NCI-H1436 treated with DMSO at 0.1 percent for 48 hours (cell line): ENCODE measurements at regions not wholly inside any gene's neighbourhood (a gene's known extent, or its start where the extent isn't known, plus 50 kb on each side); places are given as distances from the start of the nearest gene placed in this dataset.

ENCODE experiments used
- DNase-seq: peaks from one replicate; lab custom pipeline; 2025; lab: John Stamatoyannopoulos, UW

DNA sequence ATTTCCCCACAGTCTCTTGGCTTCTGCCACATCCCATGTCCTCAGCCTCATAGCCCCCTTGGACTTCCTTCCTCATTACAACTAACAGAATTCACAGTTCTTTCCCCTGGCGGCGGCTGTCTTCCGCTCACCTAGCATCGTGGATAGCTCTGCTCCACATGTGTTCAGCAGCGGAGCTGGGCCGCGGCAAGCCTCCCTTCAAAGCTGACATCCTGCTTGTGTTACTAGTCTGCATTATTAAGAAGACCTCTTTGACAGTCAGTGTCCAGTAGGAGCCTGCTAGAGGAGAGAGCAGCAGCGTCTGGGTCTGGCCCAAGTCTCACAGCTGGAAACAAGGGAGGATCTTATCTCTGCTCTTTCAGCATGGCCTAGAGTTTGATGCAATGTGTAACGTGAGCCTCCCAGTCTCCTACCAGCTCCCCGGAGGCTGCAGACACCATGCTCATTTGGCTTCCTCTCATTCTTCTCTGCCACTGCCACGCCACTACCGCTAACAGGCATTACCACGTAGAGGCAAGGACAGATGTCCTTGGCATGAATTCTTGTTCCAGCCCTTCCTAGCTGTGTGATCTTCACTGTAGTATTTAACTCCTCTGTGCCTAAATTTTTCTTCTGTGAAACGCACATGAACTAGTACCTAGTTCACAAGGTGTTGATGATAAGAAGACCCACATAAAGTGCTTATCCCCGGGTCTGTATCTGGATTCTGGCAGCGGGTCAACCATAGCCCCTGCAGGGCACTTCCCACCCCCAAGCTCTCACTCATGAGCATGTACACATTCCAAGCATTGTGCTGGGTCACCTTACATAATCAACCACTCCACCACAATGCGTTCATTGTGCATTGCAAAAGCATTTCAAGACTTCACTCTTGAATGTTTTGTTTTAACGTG lies 107.1 kb upstream of the BACH2 start:
- no peak for DNase-seq

GRCh38 chr6:90402831-90403192 lies 106.2 kb upstream of the BACH2 start:
- no peak for DNase-seq

DNA sequence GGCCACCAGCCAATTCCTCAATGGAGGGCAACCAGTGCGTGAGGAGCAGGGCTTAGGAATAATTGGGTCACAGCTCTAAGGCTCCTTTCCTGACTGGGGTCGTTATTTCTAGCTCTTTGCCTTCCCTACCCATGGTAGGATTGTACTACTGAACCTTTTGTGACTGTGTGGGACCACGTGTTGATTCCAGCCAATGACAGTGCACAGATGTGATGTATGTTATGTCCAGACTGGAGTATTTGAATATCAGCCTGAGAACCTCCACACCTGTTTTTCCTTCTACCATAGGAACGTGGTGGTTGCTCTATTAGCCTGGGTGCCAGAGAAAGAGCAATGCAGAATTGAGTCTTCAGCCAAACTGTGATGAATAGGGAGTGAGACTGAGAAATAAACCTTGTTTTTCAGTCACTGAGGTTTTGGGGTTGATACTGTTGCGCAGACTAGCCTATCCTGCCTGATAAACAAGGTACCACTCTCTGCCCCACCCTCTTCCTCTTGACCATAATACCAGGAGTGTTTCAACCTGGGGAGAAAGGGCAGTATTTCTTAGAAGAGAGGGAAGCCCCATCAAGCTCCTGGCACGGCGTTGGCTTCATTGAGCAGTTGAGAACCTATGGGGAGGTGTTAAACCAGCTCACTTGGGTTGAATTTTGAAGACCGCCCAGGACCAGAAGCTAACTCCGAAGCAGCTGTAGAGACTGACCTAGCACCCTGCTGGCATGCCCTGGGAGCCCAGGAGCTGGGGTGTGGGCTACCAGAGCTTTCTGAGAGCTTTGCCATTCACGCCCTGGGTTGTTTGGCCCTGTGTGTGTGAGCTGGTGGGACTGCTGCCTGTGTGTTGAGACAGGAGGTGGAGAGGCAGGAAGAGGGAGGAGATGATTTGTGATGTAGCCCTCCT lies 105.5 kb upstream of the BACH2 start:
- DNase-seq = no peak

- DNase-seq = no peak
Measured at GRCh38 chr6:90399970-90400369, 103.3 kb upstream of the BACH2 start.

DNA sequence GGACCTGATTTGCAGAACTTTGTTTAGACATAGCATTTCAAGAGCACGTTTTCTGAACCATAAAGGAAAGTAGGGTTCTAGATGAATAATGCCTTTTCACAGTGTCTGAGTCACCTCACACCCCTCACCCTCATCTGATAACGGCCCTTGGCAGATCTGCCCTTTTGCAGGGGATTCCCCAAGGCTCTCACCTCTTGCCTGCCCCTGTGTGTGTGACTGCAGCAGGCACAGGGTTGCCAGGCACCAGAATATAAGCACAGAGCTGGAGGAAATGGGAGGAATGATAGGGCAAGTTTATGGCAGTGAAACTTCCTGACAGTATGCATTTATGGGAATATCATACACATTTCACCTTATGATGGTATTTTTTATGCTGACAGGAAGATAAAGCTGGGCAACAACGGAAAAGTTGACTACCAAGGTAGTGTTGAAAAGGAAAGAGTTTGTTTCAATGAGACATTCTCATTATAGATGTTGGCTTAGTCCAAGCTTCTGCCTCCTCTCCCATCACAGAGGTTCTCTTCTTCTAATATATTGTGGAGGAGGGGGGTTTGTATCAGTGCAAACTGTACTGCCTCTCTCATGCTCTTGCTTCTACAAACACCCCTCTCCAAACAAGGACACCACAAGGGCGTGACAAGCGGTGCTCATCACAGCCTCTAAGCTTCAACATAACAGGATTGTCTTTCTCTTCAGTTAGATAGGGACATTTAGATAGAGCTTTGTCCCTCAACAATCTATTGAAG lies 101.5 kb upstream of the BACH2 start:
- DNase-seq = no peak

DNA sequence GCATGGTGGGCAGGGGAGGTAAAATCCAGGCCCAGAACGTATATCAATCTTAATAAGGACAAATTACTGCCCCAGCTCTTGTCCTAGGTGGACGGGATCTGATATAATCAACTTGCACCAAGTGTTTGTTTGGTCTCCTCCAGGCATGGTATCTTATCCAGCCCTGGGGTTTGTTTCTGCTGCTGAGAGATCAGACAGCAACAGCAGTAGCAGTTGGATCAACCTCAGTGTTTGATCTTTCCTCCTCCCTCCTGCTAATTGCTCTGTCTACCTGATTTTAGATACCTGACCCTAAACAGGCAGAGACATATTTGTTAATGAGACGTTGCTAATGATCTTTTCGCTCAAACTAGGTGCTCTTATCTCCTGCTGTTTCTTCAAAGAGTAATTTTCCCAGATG lies 100.4 kb upstream of the BACH2 start:
- DNase-seq = no peak

- no peak for DNase-seq
Measured at GRCh38 chr6:90393232-90393884, 96.7 kb upstream of the BACH2 start.

GRCh38 chr6:90390379-90390778 lies 93.7 kb upstream of the BACH2 start:
- DNase-seq = no peak

DNA sequence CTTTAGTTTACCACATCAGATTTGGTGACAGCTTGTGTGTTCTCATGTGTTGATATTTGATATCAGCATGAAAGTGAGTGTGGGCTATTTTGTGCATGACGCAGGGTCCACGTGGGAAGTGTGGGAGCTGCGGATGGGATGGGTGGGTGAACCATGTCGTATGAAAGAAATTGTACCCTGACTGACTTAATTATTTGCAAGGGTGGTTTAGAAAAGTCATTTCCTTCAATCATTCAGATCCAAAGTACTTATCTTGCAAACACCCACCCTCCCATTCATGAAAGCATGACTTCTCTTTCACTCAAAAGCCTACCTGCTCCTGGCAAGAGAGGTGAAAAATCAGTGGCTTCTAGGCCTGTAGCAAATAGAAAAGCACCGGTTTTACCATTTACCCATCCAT lies 91.8 kb upstream of the BACH2 start:
- DNase-seq = no peak

GRCh38 chr6:90387826-90388225 lies 91.2 kb upstream of the BACH2 start:
- no peak for DNase-seq

- DNase-seq = no peak
Measured at GRCh38 chr6:90387383-90387775, 90.7 kb upstream of the BACH2 start.

GRCh38 chr6:90386399-90387382 lies 90.0 kb upstream of the BACH2 start:
- DNase-seq = no peak

- DNase-seq = no peak
Measured at GRCh38 chr6:90385759-90386313, 89.2 kb upstream of the BACH2 start.

GRCh38 chr6:90384720-90385119 lies 88.1 kb upstream of the BACH2 start:
- DNase-seq = no peak

DNA sequence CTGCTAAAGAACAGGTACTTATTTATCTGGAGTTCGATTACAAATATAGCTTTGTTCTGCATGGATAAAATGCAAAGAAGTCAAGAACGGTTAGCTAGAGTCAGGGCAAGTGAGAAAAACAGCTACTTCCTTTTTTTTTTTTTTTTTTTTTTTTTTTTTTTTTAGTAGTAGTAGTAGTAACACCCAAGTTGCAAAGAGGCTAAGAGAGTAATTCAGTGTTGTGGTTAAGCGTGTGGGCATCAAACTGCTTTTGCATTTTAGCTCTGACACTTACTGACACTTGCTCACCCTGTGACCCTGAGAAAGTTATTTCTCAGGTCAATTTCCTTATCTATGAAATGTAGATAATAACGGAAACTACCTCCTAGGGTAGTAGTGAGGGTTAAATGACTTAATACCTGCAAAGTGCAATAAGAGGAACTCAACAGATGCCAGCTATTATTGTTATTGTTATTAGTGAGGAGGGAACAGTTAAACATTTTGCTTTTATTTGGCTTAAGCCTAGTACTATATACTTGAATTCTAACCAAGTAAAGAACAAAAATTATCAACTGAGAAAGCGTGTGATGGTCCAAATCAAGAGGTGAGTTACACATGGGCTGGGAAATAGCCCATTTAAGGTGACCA lies 86.7 kb upstream of the BACH2 start:
- no peak for DNase-seq

- no peak for DNase-seq
Measured at GRCh38 chr6:90382760-90383159, 86.1 kb upstream of the BACH2 start.

GRCh38 chr6:90375681-90376439 lies 79.2 kb upstream of the BACH2 start:
- DNase-seq = no peak

GRCh38 chr6:90374201-90374600 lies 77.6 kb upstream of the BACH2 start:
- DNase-seq = no peak

GRCh38 chr6:90372885-90373284 lies 76.2 kb upstream of the BACH2 start:
- no peak for DNase-seq
